ENCODE measurements at regions not wholly inside any gene's neighbourhood (a gene's known extent, or its start where the extent isn't known, plus 50 kb on each side); places are given as distances from the start of the nearest gene placed in this dataset.

DNA sequence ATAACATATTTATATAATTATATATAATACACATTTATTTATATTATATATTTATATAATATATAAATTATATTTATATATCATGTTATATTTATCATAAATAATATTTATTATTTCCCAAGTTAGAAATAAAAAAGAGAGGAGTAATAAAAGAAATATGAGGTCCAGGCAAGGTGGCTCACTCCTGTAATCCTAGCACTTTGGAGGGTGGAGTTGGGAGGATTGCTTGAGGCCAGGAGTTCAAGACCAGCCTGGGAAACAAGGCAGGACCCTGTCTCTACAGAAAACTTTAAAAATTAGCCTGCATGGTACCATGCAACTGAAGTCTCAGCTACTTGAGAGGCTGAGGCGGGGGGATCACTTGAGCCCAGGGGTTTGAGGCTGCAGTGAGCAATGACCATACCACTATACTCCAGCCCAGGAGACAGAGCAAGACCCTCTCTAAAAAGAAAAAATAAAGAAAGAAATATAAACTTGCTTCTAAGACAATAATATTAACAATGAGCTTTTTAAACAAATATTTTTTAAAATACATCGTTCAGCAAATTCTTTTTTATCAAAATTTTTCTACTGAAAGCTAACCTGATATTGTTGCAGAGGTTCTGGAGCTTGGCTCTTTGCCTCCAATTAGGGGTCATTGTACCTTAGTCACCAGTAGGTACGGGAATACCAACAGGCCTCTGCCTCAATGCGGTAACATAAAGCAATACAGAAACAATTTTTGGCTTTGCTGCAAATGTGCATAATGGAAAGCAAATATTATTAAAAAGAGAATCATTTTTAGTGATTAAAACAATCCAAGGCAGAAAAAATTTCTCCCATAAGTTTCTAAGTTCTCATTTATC, 290.0 kb downstream of the SETD4 start:
- no peaks in the 10 kb centered on the region for H3K79me2 ChIP-seq (ENCODE audit: insufficient read depth)
- H3K4me1 ChIP-seq (ENCODE audit: insufficient read depth): peaks cover 10% of the 10 kb centered on the region; the same call in 1 of the 2 replicates
- 94 to 95% methylated on average over 4 of the region's 4 CpGs for WGBS, 2 experiments (ENCODE audit: low coverage in 1 of 2, low lambda C conversion rate in 2 of 2, missing lambda C conversion rate in 2 of 2)
- H3K9me3 ChIP-seq (ENCODE audit: low read depth): no peaks in the 10 kb centered on the region
- no peaks in the 10 kb centered on the region for H3F3A ChIP-seq (ENCODE audit: insufficient read depth)
- no peaks in the 10 kb centered on the region for H3K36me3 ChIP-seq (ENCODE audit: low read depth)
- no peaks in the 10 kb centered on the region for H4K20me1 ChIP-seq (ENCODE audit: insufficient read depth)
- no peak overlapping the region for H3K27ac ChIP-seq
- H3K4me3 ChIP-seq: no peak overlapping the region
- no peak for TF ChIP-seq EZH2 (IDR thresholded peaks at IDR 0.05; ENCODE audit: insufficient read depth, poor library complexity, severe bottlenecking)
- TF ChIP-seq EZH2phosphoT487 (IDR thresholded peaks at IDR 0.05; ENCODE audit: insufficient read depth, low read depth): no peak
- no peak overlapping the region for H3K9ac ChIP-seq
- no peak overlapping the region for H3K4me2 ChIP-seq (ENCODE audit: unreplicated experiment)
- in situ Hi-C loops (cut with MboI): no loop called here
- H3K27me3 ChIP-seq (replicated peaks; ENCODE audit: insufficient read depth): no peaks in the 10 kb centered on the region
- no peaks in the 10 kb centered on the region for H3K9me2 ChIP-seq (ENCODE audit: insufficient read depth)
- DNase-seq: no peak
- no peak overlapping the region for H2AFZ ChIP-seq

DNA sequence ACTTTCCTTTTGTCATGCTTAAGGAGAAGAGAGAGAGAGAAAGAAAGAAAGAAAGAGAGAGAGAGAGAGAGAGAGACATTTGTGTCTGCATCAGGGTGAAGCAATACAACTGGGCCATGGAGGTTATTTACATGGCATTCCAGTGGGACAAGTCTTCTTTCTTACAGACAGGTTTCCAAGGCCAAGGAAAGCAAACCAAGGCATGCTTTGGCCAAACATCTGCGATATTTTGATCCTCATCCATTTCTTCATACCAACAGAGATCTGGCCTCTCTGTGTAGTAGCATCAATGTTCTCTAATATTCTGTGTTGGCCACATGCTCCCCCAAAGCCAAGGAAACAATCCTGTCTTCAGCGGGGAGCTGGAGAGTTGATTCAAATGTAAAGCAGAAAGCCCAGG, 292.1 kb downstream of the SETD4 start:
- Histone ChIP-seq H3K36me3 (ENCODE audit: low read depth) (no peaks in the 10 kb centered on the region), H3K79me2 (ENCODE audit: insufficient read depth) (no peaks in the 10 kb centered on the region), H3K4me1 (ENCODE audit: insufficient read depth) (peaks cover 10% of the 10 kb centered on the region; the same call in 1 of the 2 replicates), H3K27ac (no peak overlapping the region), H4K20me1 (ENCODE audit: insufficient read depth) (no peaks in the 10 kb centered on the region), H3K9me2 (ENCODE audit: insufficient read depth) (no peaks in the 10 kb centered on the region), H3K9ac (no peak overlapping the region), H2AFZ (no peak overlapping the region), H3K4me2 (ENCODE audit: unreplicated experiment) (no peak overlapping the region), H3K27me3 (replicated peaks; ENCODE audit: insufficient read depth) (no peaks in the 10 kb centered on the region), H3K9me3 (ENCODE audit: low read depth) (no peaks in the 10 kb centered on the region), H3K4me3 (no peak overlapping the region), H3F3A (ENCODE audit: insufficient read depth) (no peaks in the 10 kb centered on the region)
- no peak for DNase-seq
- 0 to 12% methylated on average over 2 of the region's 2 CpGs for WGBS, 2 experiments (ENCODE audit: low coverage in 1 of 2, low lambda C conversion rate in 2 of 2, missing lambda C conversion rate in 2 of 2)
- in situ Hi-C loops (cut with MboI): no loop called here
- TF ChIP-seq EZH2phosphoT487 (IDR thresholded peaks at IDR 0.05; ENCODE audit: insufficient read depth, low read depth) (no peak), EZH2 (IDR thresholded peaks at IDR 0.05; ENCODE audit: insufficient read depth, poor library complexity, severe bottlenecking) (no peak)

GRCh38 chr21:35764586-35764985, 295.7 kb downstream of the SETD4 start:
- H3K9me3 ChIP-seq (ENCODE audit: low read depth): no peaks in the 10 kb centered on the region
- no peak for TF ChIP-seq EZH2 (IDR thresholded peaks at IDR 0.05; ENCODE audit: insufficient read depth, poor library complexity, severe bottlenecking)
- no peak for TF ChIP-seq EZH2phosphoT487 (IDR thresholded peaks at IDR 0.05; ENCODE audit: insufficient read depth, low read depth)
- H3K79me2 ChIP-seq (ENCODE audit: insufficient read depth): no peaks in the 10 kb centered on the region
- H2AFZ ChIP-seq: no peak overlapping the region
- no peak overlapping the region for H3K4me3 ChIP-seq
- no peaks in the 10 kb centered on the region for H4K20me1 ChIP-seq (ENCODE audit: insufficient read depth)
- no peaks in the 10 kb centered on the region for H3K36me3 ChIP-seq (ENCODE audit: low read depth)
- DNase-seq: no peak
- H3K4me1 ChIP-seq (ENCODE audit: insufficient read depth): no peaks in the 10 kb centered on the region
- in situ Hi-C loops (cut with MboI): no loop called here
- H3K4me2 ChIP-seq (ENCODE audit: unreplicated experiment): no peak overlapping the region
- no peak overlapping the region for H3K9ac ChIP-seq
- no peaks in the 10 kb centered on the region for H3K9me2 ChIP-seq (ENCODE audit: insufficient read depth)
- no peak overlapping the region for H3K27ac ChIP-seq
- H3K27me3 ChIP-seq (replicated peaks; ENCODE audit: insufficient read depth): no peaks in the 10 kb centered on the region
- no peaks in the 10 kb centered on the region for H3F3A ChIP-seq (ENCODE audit: insufficient read depth)

DNA sequence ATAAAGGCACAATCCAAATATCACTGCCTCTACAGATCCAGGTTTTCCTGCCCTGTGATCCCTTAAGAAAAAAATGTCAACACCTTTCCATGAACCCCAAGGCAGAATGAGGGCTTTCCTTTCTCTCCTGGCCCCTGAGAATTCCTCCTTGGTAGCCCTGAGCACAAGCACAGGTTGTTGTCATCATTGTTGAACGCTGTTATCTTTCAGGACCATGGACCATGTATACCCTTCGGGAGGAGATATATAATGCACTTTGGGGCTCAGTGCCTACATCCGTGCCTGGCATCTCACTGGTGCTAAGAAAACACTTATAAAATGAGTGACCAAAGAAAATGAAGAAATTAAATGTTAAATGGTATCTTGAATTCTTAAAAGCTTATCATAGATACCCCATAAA, 296.2 kb downstream of the SETD4 start:
- in situ Hi-C loops (cut with MboI): no loop called here
- Histone ChIP-seq H2AFZ (no peak overlapping the region), H3K27me3 (replicated peaks; ENCODE audit: insufficient read depth) (no peaks in the 10 kb centered on the region), H3K4me2 (ENCODE audit: unreplicated experiment) (no peak overlapping the region), H3K27ac (no peak overlapping the region), H3K9me3 (ENCODE audit: low read depth) (no peaks in the 10 kb centered on the region), H3K9ac (no peak overlapping the region), H4K20me1 (ENCODE audit: insufficient read depth) (no peaks in the 10 kb centered on the region), H3K79me2 (ENCODE audit: insufficient read depth) (no peaks in the 10 kb centered on the region), H3F3A (ENCODE audit: insufficient read depth) (no peaks in the 10 kb centered on the region), H3K4me3 (no peak overlapping the region), H3K4me1 (ENCODE audit: insufficient read depth) (no peaks in the 10 kb centered on the region), H3K9me2 (ENCODE audit: insufficient read depth) (no peaks in the 10 kb centered on the region), H3K36me3 (ENCODE audit: low read depth) (no peaks in the 10 kb centered on the region)
- DNase-seq: no peak
- WGBS, 2 experiments (ENCODE audit: low coverage in 1 of 2, low lambda C conversion rate in 2 of 2, missing lambda C conversion rate in 2 of 2): 89 to 95% methylated on average over 3 of the region's 3 CpGs
- TF ChIP-seq EZH2phosphoT487 (IDR thresholded peaks at IDR 0.05; ENCODE audit: insufficient read depth, low read depth): no peak
- TF ChIP-seq EZH2 (IDR thresholded peaks at IDR 0.05; ENCODE audit: insufficient read depth, poor library complexity, severe bottlenecking): no peak
